B cell (primary cell): ENCODE measurements at regions not wholly inside any gene's neighbourhood (a gene's known extent, or its start where the extent isn't known, plus 50 kb on each side); places are given as distances from the start of the nearest gene placed in this dataset.

Source experiments
- ATAC-seq: fragments of 200-7000 bp; cut with Tn5 transposase; one replicate; pipeline ENCODE4 v1.10.0; 2021; ENCODE audit warnings: low read depth, mild to moderate bottlenecking, moderate number of reproducible peaks, moderate library complexity
- CTCF ChIA-PET: fragments of 350-600 bp; sonication (Branson Sonifier 250); formaldehyde crosslinking; loops from one replicate; lab custom pipeline; 2021; ENCODE audit warnings: antibody characterized with exemption, inconsistent platforms; lab: Charles Lee
- POLR2A ChIA-PET: fragments of 350-600 bp; sonication (Branson Sonifier 250); formaldehyde crosslinking; loops from one replicate; lab custom pipeline; 2021; ENCODE audit warnings: antibody characterized with exemption; lab: Charles Lee
- DNase-seq: peaks from one replicate; pipeline ENCODE4 v3.0.0; 2013
- H2AFZ ChIP-seq: 2 replicates; pipeline ENCODE4 v1.6.1; 2012; ENCODE audit warnings: mild to moderate bottlenecking, low read depth, low read length; ENCODE audit not compliant: insufficient read depth, poor library complexity, severe bottlenecking
- H3K27ac ChIP-seq, 2 donors: 1 replicate in 1 of 2; 2 replicates in 1 of 2; pipeline ENCODE4 v1.5.1; 2012 to 2013; ENCODE audit warnings: low read length in 2 of 2, mild to moderate bottlenecking in 2 of 2, moderate library complexity in 1 of 2
- H3K27me3 ChIP-seq, 4 experiments: fragments of 200-600 bp in 1 of 4; sonication (generic) in 1 of 4; replicated peaks in 1 of 4; 1 replicate in 2 of 4; 2 replicates in 2 of 4; pipeline versions ENCODE4 v1.6.1 to v1.7.0; 2013 to 2016; ENCODE audit warnings: low read length in 3 of 4, mild to moderate bottlenecking in 2 of 4, mixed read lengths in 1 of 4, moderate library complexity in 1 of 4; ENCODE audit not compliant: insufficient read depth in 4 of 4, control insufficient read depth in 3 of 4; ENCODE audit errors: control extremely low read depth in 1 of 4
- H3K36me3 ChIP-seq, 2 experiments: replicated peaks in 1 of 2; 1 replicate in 1 of 2; 2 replicates in 1 of 2; pipeline versions ENCODE4 v1.6.1 to v1.7.1; 2013; ENCODE audit warnings: low read length in 1 of 2; ENCODE audit not compliant: insufficient read depth in 2 of 2, control insufficient read depth in 1 of 2; ENCODE audit errors: control extremely low read depth in 1 of 2, extremely low read depth in 1 of 2
- H3K4me1 ChIP-seq, 2 donors: fragments of 200-600 bp in 1 of 2; sonication (generic) in 1 of 2; 1 replicate in 1 of 2; 2 replicates in 1 of 2; pipeline versions ENCODE4 v1.5.1 to v1.6.1; 2013 to 2017; ENCODE audit warnings: low read length in 2 of 2; ENCODE audit not compliant: control insufficient read depth in 2 of 2, insufficient read depth in 2 of 2
- H3K4me2 ChIP-seq: replicated peaks from 2 replicates; pipeline ENCODE3; 2012; ENCODE audit warnings: mild to moderate bottlenecking, low read depth, low read length; ENCODE audit not compliant: poor library complexity, severe bottlenecking
- H3K4me3 ChIP-seq, 5 experiments: fragments of 200-600 bp in 1 of 5; sonication (generic) in 1 of 5; 1 replicate in 3 of 5; 2 replicates in 2 of 5; pipeline versions ENCODE4 v1.5.1 to v1.7.0; 2011 to 2016; ENCODE audit warnings: low read length in 4 of 5, mild to moderate bottlenecking in 4 of 5, low read depth in 2 of 5, control low read depth in 1 of 5, moderate library complexity in 1 of 5; ENCODE audit not compliant: insufficient read depth in 1 of 5; ENCODE audit errors: control extremely low read depth in 1 of 5, extremely low read depth in 1 of 5
- H3K79me2 ChIP-seq: fragments of 200-600 bp; sonication (generic); one replicate; pipeline ENCODE4 v1.6.0; 2016; ENCODE audit warnings: low read length; ENCODE audit not compliant: control insufficient read depth, insufficient read depth
- H3K9ac ChIP-seq: fragments of 200-600 bp; sonication (generic); 2 replicates; pipeline ENCODE4 v1.6.1; 2017; ENCODE audit warnings: mild to moderate bottlenecking, low read length, moderate library complexity
- H3K9me3 ChIP-seq, 3 donors: one replicate each; pipeline versions ENCODE4 v1.6.1 to v1.7.1; 2013; ENCODE audit warnings: low read length in 2 of 3; ENCODE audit not compliant: control insufficient read depth in 2 of 3, insufficient read depth in 1 of 3; ENCODE audit errors: control extremely low read depth in 1 of 3
- H4K20me1 ChIP-seq: 2 replicates; pipeline ENCODE4 v1.6.0; 2012; ENCODE audit warnings: mild to moderate bottlenecking, low read length; ENCODE audit not compliant: insufficient read depth, control insufficient read depth, poor library complexity, severe bottlenecking
- H3K27ac Mint-ChIP-seq: one replicate; pipeline ENCODE4 v1.8.0; 2021; ENCODE audit warnings: mixed read lengths
- H3K27me3 Mint-ChIP-seq: one replicate; pipeline ENCODE4 v1.8.0; 2021; ENCODE audit warnings: mixed read lengths
- H3K4me1 Mint-ChIP-seq: one replicate; pipeline ENCODE4 v1.8.0; 2021; ENCODE audit warnings: mixed read lengths
- H3K4me3 Mint-ChIP-seq: one replicate; pipeline ENCODE4 v1.8.0; 2021; ENCODE audit warnings: mixed read lengths
- H3K9me3 Mint-ChIP-seq: one replicate; pipeline ENCODE4 v1.8.0; 2022; ENCODE audit warnings: mixed read lengths; ENCODE audit not compliant: insufficient read depth
- EZH2 ChIP-seq: IDR thresholded peaks from 2 replicates; pipeline ENCODE4 v1.6.1; 2012; ENCODE audit warnings: borderline replicate concordance, low read depth, mild to moderate bottlenecking, moderate library complexity, low read length; ENCODE audit not compliant: insufficient read depth, poor library complexity, severe bottlenecking
- WGBS: methylation state at CpG from one replicate; pipeline ENCODE4 v1.1.5; 2013; ENCODE audit warnings: missing lambda C conversion rate; ENCODE audit not compliant: insufficient coverage; 5-methylcytosine and 5-hydroxymethylcytosine counted together
- intact Hi-C: fragments of 100-400 bp; cut with micrococcal nuclease; formaldehyde crosslinking; loops from one replicate; pipeline ENCODE4 v1.10.0; 2022
- TF ChIP-seq, protein P1 (sequence below): fragments of 200-600 bp; IDR thresholded peaks from one replicate; pipeline ENCODE4 v1.8.0; 2022; ENCODE audit warnings: antibody characterized with exemption, mild to moderate bottlenecking

DNA sequence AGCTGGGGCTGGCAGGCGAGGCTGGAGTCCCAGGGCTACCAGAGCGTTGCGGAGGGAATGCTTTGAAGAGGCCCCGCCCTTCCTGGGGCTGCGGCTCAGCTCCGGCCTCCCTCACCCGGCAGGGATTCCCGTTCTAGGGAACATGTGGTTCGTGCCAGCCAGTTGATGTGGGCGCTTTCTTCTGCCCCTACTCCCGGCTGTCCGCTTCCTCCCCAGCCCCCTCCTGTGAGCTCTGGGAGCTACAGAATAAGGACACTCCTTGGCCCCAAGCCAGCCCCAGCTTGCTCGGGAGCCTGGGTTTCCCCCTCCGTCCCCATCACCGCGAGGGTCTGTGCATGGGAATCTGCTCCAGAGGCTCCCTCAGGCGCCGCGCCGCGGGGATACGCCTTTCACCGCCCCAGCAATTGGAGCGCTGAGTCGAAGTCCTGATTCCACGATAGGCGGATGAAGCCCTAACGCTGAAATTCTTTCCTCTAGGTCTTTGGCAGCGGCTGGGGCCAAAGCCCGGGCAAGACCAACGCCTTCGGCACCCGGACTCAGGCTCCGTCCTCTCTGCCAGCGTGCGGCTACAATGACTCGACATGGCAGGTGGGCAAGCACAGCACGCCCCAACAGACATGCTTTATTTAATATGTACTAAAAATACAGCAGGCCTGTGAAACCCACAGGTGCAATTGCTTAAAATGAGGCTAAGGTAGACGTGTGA, 69.5 kb downstream of the KLF15 start:
- WGBS = 5% methylated on average over 33 of the region's 39 CpGs
- Mint-ChIP-seq H3K9me3 (no peaks in the 10 kb centered on the region), H3K4me3 (no peak overlapping the region), H3K27me3 (peaks cover 45% of the 10 kb centered on the region), H3K27ac (no peak overlapping the region), H3K4me1 (peaks cover 1% of the 10 kb centered on the region)
- Histone ChIP-seq H3K4me2 (no peak overlapping the region), H3K36me3 (no peaks in the 10 kb centered on the region), H3K4me1 (peaks cover 7 to 8% of the 10 kb centered on the region in 2 donors), H3K4me3 (no peak overlapping the region), H3K27ac (no peak overlapping the region), H3K9me3 (peaks cover 0 to 13% (median 0%) of the 10 kb centered on the region in 3 donors), H3K9ac (no peak overlapping the region), H3K27me3 (peaks cover 0 to 27% (median 21%) of the 10 kb centered on the region in 4 experiments), H4K20me1 (no peaks in the 10 kb centered on the region), H3K79me2 (no peaks in the 10 kb centered on the region), H2AFZ (peak overlapping the region; percentile 38)
- TF ChIP-seq, protein P1, sequence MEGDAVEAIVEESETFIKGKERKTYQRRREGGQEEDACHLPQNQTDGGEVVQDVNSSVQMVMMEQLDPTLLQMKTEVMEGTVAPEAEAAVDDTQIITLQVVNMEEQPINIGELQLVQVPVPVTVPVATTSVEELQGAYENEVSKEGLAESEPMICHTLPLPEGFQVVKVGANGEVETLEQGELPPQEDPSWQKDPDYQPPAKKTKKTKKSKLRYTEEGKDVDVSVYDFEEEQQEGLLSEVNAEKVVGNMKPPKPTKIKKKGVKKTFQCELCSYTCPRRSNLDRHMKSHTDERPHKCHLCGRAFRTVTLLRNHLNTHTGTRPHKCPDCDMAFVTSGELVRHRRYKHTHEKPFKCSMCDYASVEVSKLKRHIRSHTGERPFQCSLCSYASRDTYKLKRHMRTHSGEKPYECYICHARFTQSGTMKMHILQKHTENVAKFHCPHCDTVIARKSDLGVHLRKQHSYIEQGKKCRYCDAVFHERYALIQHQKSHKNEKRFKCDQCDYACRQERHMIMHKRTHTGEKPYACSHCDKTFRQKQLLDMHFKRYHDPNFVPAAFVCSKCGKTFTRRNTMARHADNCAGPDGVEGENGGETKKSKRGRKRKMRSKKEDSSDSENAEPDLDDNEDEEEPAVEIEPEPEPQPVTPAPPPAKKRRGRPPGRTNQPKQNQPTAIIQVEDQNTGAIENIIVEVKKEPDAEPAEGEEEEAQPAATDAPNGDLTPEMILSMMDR = no peak
- no peak for TF ChIP-seq EZH2
- no peak for ATAC-seq
- no peak for DNase-seq
- ChIA-PET CTCF (no interaction called here), POLR2A (no interaction called here)
- intact Hi-C loops = no loop called here

DNA sequence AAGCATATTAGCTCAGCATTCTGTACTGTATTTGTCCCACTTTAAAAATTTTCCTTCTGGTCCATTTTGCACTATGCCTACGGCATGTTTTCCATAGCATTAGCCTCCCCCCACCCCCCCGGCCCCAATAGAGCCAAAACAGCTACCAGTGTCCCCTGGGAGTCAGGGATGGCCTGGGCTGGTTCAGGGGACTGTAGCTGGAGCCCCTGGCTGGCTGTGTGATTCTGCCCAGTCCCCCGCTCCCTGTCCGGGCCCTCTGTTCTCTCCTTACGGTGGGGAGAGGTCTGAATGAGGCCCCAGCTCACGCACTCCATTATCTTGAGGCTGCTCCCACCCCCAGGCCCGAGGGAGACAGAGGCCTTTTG, 70.1 kb downstream of the KLF15 start:
- H3K27ac ChIP-seq = no peak overlapping the region
- peaks cover 49% of the 10 kb centered on the region for H3K27me3 Mint-ChIP-seq
- no peaks in the 10 kb centered on the region for H3K9me3 Mint-ChIP-seq
- no peaks in the 10 kb centered on the region for H3K79me2 ChIP-seq
- CTCF ChIA-PET = no interaction called here
- no peak overlapping the region for H3K4me3 Mint-ChIP-seq
- 51% methylated on average over 6 of the region's 7 CpGs for whole genome bisulfite sequencing
- ATAC-seq = no peak
- no peak overlapping the region for H3K4me2 ChIP-seq
- H2AFZ ChIP-seq = no peak overlapping the region
- H3K9me3 ChIP-seq = peaks cover 0 to 12% (median 0%) of the 10 kb centered on the region in 3 donors
- no peaks in the 10 kb centered on the region for H4K20me1 ChIP-seq
- no peak for TF ChIP-seq EZH2
- TF ChIP-seq, protein P1 = no peak
- no peak for DNase-seq
- H3K27me3 ChIP-seq = peaks cover 0 to 27% (median 21%) of the 10 kb centered on the region in 4 experiments
- peaks cover 7 to 8% of the 10 kb centered on the region in 2 donors for H3K4me1 ChIP-seq
- POLR2A ChIA-PET = no interaction called here
- no peak overlapping the region for H3K27ac Mint-ChIP-seq
- H3K36me3 ChIP-seq = no peaks in the 10 kb centered on the region
- peaks cover 1% of the 10 kb centered on the region for H3K4me1 Mint-ChIP-seq
- no peak overlapping the region for H3K9ac ChIP-seq
- no peak overlapping the region for H3K4me3 ChIP-seq
- intact Hi-C loops = no loop called here
